Stimulated activated CD4-positive, alpha-beta T cell treated with anti-CD3 and anti-CD28 coated beads, Interleukin-15, amount 100 ng/mL, for 48 hours (primary cell): ENCODE measurements at regions not wholly inside any gene's neighbourhood (a gene's known extent, or its start where the extent isn't known, plus 50 kb on each side); places are given as distances from the start of the nearest gene placed in this dataset.

Source experiments
- DNase-seq, 2 donors: peaks; one replicate each; pipeline ENCODE4 v3.0.0-alpha.2; 2020; ENCODE audit warnings: low read depth in 2 of 2

DNA sequence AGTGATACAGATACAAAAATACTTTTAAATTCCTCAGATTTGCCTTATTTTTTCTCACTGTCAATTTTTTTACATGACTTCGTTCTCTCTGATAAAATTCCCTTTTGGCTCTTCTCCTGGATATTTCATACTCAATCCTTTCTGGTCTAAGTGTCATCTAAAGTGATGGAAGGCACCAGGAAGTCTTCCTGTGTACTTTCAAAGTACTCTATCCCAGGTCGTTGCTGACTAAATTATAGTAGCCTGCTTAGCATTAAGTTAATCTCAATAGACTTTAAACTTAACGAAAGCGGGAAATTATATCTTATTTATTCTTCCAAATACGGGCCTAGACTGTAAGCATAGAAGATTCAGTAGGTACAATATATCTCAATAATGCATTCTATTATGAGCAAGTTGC lies 67.8 kb downstream of the CASP12 start:
- no peak for DNase-seq

DNA sequence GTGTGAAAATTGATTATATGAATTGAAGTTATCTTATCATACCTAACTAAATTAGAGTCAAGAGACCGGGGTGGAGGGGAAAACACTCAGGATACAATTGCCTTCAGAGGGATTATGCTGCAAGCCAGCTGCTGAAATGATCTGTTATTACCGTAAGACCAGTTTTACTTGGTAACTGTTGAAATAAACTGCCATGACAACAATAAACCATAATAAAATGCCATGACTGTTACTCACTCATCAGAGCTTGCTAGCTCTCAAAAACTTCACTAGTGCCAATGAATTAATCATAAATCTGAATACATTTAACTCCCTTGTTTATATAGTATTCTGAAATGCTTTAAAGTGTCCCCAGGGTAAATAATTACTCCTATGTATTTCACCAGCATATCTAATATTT lies 68.2 kb downstream of the CASP12 start:
- no peak for DNase-seq

GRCh38 chr11:104826772-104827171 lies 71.5 kb downstream of the CASP12 start:
- no peak for DNase-seq

GRCh38 chr11:104823657-104824056 lies 74.6 kb downstream of the CASP12 start:
- DNase-seq = no peak

DNA sequence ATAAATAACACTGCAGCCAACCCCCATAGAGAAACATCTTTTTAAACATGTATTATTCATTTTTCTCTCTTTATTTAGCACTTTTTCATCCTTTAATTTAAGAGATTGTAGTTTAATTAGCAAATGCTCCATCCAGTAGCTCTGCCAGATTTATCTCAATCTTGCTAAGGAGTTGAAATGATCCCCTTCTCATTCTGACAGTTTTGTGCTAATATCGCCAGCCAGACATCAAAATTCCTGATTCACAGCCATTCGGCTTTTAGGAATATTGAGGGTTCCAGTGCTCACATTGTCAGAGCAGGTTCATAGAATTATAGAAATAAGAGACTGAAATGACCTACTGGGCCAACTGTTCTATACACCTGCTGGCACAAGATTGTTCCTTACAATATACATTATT lies 77.8 kb downstream of the CASP12 start:
- DNase-seq = no peak

GRCh38 chr11:104819603-104820002 lies 78.7 kb downstream of the CASP12 start:
- DNase-seq = no peak

DNA sequence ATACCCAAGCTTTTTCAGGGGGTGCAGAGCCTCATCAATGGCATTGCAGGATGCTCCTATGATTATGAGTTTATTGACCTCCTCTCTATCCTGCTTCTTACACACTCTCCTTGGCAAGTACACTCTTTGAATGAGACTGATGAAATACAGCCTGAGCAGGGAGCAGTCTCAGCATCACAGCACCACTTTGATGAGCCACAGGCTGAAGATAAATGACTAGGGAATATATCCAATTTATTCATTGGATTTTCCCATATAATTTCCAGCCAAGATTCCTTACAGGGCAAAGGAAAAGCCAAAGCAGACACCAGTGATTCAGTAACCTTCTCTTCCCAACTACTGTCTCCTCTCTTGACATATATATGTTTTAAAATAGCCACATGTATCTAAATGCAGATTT lies 79.2 kb downstream of the CASP12 start:
- DNase-seq = no peak

DNA sequence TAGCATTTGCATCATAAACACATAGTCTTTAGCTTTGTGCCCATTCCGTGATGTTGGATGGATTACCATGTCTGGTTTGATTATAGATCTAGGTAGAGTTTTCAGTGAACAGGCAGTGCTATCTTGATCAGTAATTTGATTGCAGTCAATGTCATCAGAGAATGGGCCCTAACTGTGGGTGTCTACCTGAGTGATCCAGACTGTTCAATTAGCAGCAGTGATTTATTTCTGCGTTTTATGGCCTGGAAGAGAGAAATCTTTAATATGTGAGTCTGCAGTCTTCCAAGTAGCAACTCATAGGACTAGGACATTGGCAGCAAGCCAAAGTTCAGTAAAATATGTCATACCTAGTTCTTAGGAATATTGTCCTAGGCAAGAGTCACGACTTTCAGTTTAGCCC lies 80.3 kb downstream of the CASP12 start:
- no peak for DNase-seq

DNA sequence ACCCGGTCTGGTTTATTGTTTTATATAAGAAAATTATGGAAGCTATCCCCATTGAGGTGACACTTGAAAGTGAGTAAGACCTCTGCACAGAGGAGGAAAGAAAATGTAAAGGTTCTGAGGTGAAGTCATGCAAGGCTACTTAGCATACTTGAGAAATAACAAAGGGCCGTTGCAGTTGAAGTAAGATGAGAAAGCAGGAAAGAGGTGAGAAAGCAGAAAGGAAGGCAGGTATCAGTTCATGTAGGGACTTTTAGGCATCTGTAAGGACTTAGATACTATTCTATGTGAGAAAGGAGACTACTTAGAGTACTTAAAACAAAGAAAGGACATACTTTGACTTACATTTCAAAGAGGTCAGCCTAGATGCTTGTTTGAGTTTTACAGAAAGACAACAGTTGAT lies 84.7 kb downstream of the CASP12 start:
- no peak for DNase-seq

DNA sequence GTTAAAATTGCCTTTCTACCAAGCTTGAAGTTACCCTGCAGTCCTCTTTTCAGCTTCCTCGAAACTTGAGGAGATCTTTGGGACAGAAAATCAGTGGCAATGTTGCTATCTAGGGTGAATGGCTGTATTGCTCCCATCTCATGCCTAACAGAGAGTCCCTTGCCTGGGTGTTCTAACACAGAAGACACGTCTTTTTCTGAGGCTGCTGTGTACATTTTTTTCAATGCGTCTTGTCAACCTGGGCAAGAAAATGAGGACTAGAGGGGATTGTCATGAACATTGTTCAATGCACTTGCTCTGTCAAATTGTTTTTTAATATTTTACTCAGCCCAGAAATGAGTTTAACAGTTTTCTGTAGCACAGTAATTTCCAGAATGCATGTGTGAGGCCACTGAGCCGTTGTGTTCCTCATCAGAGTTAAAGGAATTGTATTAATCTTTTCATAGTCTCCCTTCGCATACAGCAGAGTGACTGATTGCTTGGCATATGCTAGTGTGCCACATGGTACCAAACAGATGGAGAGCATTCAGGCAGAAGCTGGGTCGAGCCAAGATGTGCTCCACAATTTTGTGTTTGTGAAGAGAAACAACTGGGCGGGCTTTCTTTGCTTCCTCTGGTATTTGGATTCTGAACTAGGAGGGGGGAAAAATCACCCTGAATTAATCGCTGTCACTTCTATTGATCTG lies 86.0 kb downstream of the CASP12 start:
- no peak for DNase-seq

DNA sequence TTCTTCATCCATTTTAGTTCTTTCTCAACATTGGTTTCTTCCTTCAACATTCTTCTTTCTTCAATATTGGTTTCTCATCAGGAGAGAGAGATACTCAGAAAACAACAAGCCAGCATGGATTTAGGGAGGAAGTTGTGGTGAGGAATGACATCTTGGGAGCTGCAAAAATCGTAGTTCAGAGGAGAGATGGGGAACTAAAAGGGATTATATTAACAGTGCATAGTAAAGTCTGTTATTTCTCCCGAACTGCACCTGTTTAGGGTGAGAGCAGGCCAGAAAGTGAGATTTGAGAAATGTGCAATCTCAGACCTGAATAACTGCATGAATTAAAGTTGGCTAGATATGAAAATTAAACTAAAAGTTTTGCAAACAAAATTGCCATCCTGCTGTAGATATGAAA lies 94.5 kb downstream of the CASP12 start:
- DNase-seq = no peak

DNA sequence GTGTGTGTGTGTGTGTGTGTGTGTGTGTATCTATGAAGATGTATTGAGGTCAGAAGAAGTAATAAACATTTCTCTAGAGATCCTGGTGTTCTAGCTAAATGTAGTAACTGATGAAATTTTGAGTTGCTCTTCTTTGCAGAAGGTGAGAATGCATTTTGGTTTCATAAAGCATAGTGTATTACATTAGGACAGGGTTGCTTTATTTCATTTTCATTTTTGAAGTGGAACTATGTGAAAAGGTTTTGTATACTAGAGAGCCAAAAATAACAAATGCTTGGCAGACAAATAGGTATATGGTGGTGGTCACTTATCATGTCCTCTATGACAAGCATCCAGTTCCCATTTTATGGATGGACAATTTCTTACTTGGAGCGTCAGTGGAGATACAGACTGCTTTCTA lies 99.0 kb downstream of the CASP12 start:
- DNase-seq = no peak

- DNase-seq = no peak
These were observed 99.5 kb downstream of the CASP12 start for GRCh38 chr11:104798789-104799188.

DNA sequence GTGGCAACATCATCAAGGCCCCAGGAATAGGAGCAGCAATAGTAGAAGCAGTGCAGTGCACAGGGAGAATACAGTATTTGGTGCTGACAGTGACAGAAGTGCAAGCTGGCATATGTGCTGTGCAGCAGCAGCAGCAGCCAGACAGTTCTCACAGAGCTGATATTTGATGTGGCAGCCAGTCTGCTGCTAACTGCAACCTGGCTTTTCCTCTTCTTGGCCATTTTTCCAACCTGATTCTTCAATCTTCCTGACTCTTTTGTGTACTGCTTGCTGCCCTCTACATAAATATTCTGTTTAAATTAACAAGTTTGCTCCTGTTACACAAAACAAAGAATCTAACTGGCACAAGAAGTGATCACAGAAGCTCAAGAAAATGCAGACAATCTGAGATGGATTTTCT lies 102.0 kb downstream of the CASP12 start:
- no peak for DNase-seq

GRCh38 chr11:104795501-104796213 lies 102.6 kb downstream of the CASP12 start:
- no peak for DNase-seq

DNA sequence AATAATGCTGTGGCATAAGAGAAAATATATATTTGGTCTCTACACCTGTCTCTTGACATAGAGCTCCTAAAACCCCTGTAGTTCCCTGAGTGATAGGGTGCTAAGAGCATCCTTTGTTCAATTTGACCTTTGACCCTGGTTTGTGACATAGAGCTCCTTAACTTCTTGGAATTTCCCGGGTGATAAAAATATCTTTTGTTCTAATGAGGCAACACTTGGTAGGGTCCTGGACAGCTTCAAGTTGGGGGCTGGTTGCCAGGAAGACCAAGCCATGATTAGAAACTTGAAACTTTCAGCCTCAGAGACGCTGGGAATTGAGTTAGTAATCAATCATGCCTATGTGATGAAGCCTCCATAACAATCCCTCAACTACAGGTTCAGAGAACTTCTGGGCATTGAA lies 105.4 kb downstream of the CASP12 start:
- DNase-seq = no peak

GRCh38 chr11:104791896-104792295 lies 106.4 kb downstream of the CASP12 start:
- no peak for DNase-seq

DNA sequence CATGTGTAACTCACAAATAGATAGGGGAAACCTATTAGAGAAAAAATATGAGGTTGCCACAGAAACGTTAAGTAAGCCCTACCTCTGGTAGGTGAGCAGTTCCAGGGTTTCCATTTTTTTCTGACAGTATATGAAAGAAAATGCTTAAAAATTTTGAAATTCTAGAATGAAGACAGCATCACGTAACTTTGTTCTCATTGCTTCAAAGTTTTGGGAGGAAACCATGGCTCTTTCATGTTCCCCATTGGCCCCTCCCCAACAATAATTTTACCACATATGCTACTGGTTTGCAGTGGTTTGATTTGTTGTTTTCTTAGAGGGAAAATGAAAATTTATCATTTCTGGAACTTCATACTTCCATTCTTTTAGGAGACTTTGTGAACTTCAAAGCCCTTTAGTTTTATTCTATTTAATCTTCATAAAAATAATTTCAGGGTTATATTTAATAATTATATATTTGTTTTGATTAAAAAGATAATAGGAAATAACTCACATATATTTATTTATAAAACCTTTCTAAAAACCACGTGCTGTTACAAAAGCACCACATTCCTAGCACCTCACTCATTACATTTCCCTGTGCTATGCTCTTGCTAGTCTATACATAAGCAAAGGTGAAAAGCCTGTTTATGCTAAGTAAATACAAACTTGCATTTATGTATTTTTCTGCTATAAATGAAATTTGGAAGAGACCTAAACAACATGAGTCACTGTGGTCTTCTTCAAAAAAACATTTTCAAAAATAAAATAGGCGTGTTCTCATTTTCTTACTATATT lies 113.4 kb downstream of the CASP12 start:
- DNase-seq = no peak

GRCh38 chr11:104783241-104783640 lies 115.0 kb downstream of the CASP12 start:
- DNase-seq = no peak

DNA sequence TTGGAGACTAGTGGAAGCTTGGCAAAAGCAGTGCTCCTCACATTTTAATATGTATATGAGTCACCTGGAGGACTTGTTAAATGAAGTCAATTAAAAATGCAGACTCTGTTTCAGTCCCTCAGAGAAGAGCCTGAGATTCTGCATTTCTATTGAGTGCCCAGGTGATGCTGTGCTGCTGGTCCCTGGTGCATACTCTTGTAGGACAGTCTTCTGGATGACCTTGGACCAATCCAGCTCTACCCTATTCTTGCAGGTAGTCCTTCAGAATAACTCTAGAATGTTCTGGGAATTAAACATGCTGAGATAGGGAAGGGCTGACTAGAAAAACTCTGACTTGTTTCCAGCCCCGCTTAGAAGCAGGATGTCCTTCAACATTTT lies 115.9 kb downstream of the CASP12 start:
- DNase-seq = no peak

GRCh38 chr11:104781719-104782376 lies 116.4 kb downstream of the CASP12 start:
- DNase-seq = no peak

GRCh38 chr11:104781037-104781436 lies 117.2 kb downstream of the CASP12 start:
- no peak for DNase-seq
